GM10266 (cell line): ENCODE measurements at regions not wholly inside any gene's neighbourhood (a gene's known extent, or its start where the extent isn't known, plus 50 kb on each side); places are given as distances from the start of the nearest gene placed in this dataset.

Source experiments
- DNase-seq: peaks from one replicate; pipeline ENCODE4 v3.0.0; 2012; ENCODE audit errors: extremely low spot score
- TF ChIP-seq, protein P1 (sequence below): IDR thresholded peaks from 2 replicates; pipeline ENCODE4 v1.5.1; 2012; ENCODE audit warnings: mild to moderate bottlenecking, low read depth; ENCODE audit not compliant: control insufficient read depth, insufficient read depth; ENCODE audit errors: missing control alignments

DNA sequence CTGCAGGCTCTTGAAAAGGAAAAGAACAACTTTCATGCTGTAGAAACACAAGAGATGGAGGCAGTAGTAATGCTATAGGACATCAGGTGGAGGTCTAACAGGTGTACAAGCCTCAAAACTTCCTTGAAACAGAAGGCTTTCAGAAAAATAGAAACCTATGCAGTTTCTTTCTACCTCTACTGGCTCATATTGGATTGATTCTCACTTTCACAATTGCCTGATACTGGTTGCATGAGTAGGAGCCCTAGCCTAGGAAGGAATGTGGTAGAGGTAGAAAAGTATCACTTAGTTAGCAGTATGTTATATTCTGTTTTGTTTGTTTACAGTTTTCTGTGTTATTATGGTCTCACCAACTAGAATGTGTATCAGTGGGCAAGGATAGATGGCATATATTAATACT, 175.4 kb upstream of the GORAB start:
- DNase-seq = no peak
- TF ChIP-seq, protein P1, sequence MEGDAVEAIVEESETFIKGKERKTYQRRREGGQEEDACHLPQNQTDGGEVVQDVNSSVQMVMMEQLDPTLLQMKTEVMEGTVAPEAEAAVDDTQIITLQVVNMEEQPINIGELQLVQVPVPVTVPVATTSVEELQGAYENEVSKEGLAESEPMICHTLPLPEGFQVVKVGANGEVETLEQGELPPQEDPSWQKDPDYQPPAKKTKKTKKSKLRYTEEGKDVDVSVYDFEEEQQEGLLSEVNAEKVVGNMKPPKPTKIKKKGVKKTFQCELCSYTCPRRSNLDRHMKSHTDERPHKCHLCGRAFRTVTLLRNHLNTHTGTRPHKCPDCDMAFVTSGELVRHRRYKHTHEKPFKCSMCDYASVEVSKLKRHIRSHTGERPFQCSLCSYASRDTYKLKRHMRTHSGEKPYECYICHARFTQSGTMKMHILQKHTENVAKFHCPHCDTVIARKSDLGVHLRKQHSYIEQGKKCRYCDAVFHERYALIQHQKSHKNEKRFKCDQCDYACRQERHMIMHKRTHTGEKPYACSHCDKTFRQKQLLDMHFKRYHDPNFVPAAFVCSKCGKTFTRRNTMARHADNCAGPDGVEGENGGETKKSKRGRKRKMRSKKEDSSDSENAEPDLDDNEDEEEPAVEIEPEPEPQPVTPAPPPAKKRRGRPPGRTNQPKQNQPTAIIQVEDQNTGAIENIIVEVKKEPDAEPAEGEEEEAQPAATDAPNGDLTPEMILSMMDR = no peak

DNA sequence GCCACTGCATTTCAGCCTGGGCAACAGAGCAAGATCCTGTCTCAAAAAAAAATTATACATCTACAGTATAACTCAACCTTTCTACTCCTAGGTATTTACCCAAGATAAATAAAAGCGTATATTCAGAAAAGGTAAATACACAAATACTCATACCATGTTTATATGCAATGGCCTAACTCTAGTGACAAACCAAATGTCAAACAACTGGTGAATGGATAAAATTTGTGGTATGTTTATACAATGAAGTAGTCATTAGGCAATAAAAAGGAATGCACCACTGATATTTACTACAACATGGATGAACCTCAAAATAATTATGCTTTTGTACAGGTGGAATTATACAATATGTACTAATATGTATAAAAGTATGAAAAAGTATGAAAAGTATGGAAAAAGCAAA, 174.2 kb upstream of the GORAB start:
- no peak for DNase-seq
- TF ChIP-seq, protein P1 = no peak

DNA sequence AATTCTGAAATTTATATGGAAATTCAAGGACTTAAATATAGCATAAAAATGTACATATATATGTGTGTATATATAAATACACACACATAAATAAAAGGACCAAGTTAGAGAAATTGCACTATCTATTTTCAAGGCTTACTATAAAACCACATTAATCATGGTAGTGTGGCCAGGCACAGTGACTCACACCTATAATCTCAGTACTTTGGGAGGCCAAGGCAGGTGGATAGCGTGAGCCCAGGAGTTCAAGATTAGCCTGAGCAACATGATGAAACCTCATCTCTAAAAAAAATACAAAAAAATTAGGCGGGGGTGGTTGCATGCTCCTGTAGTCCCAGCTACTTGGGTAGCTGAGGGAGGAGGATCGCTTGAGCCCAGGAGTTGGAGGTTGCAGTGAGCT, 171.4 kb upstream of the GORAB start:
- TF ChIP-seq, protein P1 = no peak

DNA sequence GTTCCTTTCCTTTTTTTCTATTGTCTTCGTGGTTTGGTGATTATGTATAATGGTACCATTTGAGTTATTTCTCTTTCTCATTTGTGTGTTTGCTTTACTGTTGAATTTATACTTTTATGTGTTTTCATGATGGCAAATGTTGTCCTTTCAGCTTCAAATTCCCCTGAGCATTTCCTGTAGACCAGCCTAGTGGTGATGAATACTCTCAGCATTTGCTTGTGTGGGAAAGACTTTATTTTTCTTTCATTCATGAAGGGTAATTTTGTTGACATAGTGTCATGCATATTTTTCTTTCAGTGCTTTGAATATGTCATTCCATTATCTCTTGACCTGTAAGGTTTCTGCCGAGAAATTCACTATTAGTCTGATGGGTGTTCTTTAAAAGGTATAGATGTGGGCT, 166.6 kb upstream of the GORAB start:
- TF ChIP-seq, protein P1 = no peak
- DNase-seq = no peak

More for the DNA sequence above, 171.4 kb upstream of the GORAB start:
- DNase-seq = no peak

DNA sequence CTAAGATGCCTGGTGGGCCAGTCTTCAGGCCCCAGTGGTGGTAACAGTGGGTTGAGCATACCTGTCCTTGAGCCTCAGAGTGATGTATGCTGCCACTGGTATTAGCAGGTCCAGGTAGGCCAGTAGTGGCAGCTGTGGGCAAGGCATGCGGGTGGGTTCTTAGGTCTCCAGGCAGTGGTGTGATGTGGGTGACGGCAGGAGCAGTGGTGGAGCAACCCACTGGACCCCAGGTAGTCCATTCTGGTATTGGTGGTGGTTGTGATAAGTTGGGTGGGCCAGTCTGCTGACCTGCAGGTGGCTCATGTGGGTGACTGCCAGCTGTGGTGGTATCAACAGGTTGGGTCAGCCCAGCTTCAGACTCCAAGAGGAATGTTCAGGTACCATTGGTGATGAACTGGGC, 165.0 kb upstream of the GORAB start:
- DNase-seq = no peak
- TF ChIP-seq, protein P1 = no peak

DNA sequence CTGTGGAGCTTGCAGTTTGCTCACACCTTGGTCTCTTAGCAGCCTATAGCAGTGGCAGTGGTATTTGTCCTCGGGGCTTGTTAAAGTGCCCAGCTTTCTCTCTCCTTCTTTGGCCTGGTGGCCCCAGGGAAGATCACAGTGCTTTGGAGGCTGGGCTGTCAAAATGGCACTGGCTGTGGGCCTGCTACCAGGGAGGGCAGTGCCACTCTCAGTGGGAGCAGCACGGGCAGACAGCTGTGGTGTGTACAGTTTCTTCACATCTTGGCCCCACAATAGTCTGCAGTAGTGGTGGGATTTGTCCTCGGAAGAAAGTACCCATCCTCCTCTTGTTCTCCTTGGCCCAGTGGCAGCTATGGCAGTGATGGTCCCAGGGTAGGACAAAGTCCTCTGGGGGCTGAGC, 164.4 kb upstream of the GORAB start:
- no peak for DNase-seq
- TF ChIP-seq, protein P1 = no peak

DNA sequence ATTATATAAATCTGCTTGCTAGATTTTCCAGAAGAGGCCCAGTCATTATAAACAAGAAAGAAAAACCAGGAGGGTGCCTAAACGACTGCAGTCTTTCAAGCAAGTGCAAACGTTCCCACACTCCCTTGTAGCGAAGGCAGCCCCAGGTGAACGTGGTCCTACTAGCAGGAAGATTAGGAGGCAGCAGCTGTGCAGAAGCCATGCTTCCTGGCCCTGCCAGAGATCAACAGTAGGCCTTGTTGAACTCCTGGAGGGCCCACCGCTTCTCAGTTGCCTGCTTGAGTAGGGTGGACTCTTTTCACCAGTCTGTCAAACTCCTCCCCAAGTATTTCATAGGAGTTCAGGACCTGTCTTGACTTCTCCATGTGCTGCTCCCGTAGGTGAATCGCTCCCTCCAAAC, 163.0 kb upstream of the GORAB start:
- no peak for DNase-seq
- TF ChIP-seq, protein P1 = no peak
